HEK293T (cell line): ENCODE measurements at regions not wholly inside any gene's neighbourhood (a gene's known extent, or its start where the extent isn't known, plus 50 kb on each side); places are given as distances from the start of the nearest gene placed in this dataset.

Source experiments
- ELF4 ChIP-seq: fragments of 450-650 bp; IDR thresholded peaks from 2 replicates; pipeline ENCODE4 v1.6.1; 2017; ENCODE audit warnings: antibody characterized with exemption
- FOXK2 ChIP-seq: fragments of 450-650 bp; IDR thresholded peaks from 2 replicates; pipeline ENCODE4 v1.6.1; 2016; ENCODE audit warnings: mild to moderate bottlenecking
- SP1 ChIP-seq: fragments of 450-650 bp; IDR thresholded peaks from 2 replicates; pipeline ENCODE4 v1.6.1; 2017
- SUZ12 ChIP-seq: fragments of 450-650 bp; IDR thresholded peaks from 2 replicates; pipeline ENCODE4 v1.6.1; 2016; ENCODE audit warnings: mild to moderate bottlenecking

GRCh38 chr2:30315391-30316063 lies 84.2 kb downstream of the LBH start:
- TF ChIP-seq FOXK2: no peak
- TF ChIP-seq SP1: no peak
- TF ChIP-seq SUZ12: no peak
- no peak for TF ChIP-seq ELF4
